Activated B cell treated with CpG ODN at 0.5 μM for 24 hours (primary cell): ENCODE measurements at regions not wholly inside any gene's neighbourhood (a gene's known extent, or its start where the extent isn't known, plus 50 kb on each side); places are given as distances from the start of the nearest gene placed in this dataset.

Experiments
- ATAC-seq: fragments of 200-7000 bp; cut with Tn5 transposase; one replicate; pipeline ENCODE4 v1.10.0; 2021; ENCODE audit warnings: low read depth, mild to moderate bottlenecking, moderate library complexity
- CTCF ChIA-PET: fragments of 350-600 bp; sonication (Branson Sonifier 250); formaldehyde crosslinking; loops from one replicate; lab custom pipeline; 2021; ENCODE audit warnings: antibody characterized with exemption; lab: Charles Lee
- POLR2A ChIA-PET: fragments of 350-600 bp; sonication (Branson Sonifier 250); formaldehyde crosslinking; loops from one replicate; lab custom pipeline; 2021; ENCODE audit warnings: antibody characterized with exemption; lab: Charles Lee
- DNase-seq: peaks from one replicate; pipeline ENCODE4 v3.0.0; 2022
- H3K27ac Mint-ChIP-seq: one replicate; pipeline ENCODE4 v1.8.0; 2020; ENCODE audit warnings: mixed read lengths
- H3K27me3 Mint-ChIP-seq: one replicate; pipeline ENCODE4 v1.8.0; 2021; ENCODE audit warnings: mixed read lengths
- H3K36me3 Mint-ChIP-seq: one replicate; pipeline ENCODE4 v1.8.0; 2021; ENCODE audit warnings: low read depth, mixed read lengths
- H3K4me1 Mint-ChIP-seq: one replicate; pipeline ENCODE4 v1.8.0; 2021; ENCODE audit warnings: mixed read lengths
- H3K4me3 Mint-ChIP-seq: one replicate; pipeline ENCODE4 v1.8.0; 2020; ENCODE audit warnings: mild to moderate bottlenecking, mixed read lengths
- H3K9me3 Mint-ChIP-seq: one replicate; pipeline ENCODE4 v1.8.0; 2020; ENCODE audit warnings: mixed read lengths
- intact Hi-C: fragments of 100-400 bp; cut with micrococcal nuclease; formaldehyde crosslinking; loops from one replicate; pipeline ENCODE4 v1.15.1; 2024
- TF ChIP-seq, protein P1 (sequence below): fragments of 200-600 bp; IDR thresholded peaks from one replicate; pipeline ENCODE4 v1.8.0; 2022; ENCODE audit warnings: antibody characterized with exemption, mild to moderate bottlenecking

DNA sequence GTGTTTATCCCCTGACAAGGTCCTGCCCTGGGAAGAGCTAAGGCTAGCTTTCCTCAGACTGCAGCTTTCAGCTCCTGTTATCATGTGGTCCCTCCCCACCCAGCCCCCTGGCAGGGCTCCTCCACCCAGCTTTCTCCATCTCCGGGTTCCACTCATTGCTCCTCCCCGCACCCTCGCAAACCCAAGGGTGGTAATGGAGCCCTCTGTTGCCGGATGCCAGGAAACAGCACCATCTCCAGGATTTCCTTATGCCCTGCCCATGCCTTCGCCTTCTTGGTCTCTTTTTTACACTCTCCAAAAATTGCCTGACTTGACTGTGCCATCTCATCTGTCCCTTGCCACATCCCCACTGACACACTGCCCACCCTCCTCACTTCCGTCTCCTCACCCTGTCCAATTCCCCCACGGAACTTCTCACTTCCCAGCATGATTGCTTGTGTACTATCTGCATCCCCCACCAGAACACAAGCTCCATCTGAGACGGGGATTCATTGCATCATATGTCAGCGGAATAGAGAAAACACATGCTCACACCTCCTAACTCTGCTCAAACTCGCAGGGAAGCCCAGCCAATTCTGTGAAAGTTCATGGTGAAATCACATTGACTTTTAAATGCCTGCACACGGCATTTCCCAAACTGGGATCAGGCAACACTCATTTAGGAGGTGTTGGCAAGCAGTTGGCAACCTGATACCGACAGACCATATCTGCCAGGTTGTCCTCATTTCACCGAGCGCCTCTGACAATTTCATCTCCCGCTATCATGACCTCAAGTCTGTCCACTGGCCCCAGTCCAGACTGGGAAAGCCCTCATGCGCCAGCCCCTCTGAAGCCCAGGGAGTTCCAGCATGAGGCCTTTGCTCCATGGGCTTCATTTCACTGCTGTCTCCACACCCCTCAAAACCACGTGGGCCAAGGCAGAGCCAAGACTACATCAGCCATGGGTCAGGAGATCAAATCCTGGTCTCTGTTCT, 201.1 kb downstream of the MATN1 start:
- ATAC-seq = no peak
- H3K4me3 Mint-ChIP-seq = no peak overlapping the region
- no peaks in the 10 kb centered on the region for H3K4me1 Mint-ChIP-seq
- intact Hi-C loops = no loop called here
- DNase-seq = no peak
- peaks cover 18% of the 10 kb centered on the region for H3K27me3 Mint-ChIP-seq
- H3K27ac Mint-ChIP-seq = no peak overlapping the region
- CTCF ChIA-PET = no interaction called here
- POLR2A ChIA-PET = no interaction called here
- H3K36me3 Mint-ChIP-seq = no peaks in the 10 kb centered on the region
- no peaks in the 10 kb centered on the region for H3K9me3 Mint-ChIP-seq
- TF ChIP-seq, protein P1, sequence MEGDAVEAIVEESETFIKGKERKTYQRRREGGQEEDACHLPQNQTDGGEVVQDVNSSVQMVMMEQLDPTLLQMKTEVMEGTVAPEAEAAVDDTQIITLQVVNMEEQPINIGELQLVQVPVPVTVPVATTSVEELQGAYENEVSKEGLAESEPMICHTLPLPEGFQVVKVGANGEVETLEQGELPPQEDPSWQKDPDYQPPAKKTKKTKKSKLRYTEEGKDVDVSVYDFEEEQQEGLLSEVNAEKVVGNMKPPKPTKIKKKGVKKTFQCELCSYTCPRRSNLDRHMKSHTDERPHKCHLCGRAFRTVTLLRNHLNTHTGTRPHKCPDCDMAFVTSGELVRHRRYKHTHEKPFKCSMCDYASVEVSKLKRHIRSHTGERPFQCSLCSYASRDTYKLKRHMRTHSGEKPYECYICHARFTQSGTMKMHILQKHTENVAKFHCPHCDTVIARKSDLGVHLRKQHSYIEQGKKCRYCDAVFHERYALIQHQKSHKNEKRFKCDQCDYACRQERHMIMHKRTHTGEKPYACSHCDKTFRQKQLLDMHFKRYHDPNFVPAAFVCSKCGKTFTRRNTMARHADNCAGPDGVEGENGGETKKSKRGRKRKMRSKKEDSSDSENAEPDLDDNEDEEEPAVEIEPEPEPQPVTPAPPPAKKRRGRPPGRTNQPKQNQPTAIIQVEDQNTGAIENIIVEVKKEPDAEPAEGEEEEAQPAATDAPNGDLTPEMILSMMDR = no peak

DNA sequence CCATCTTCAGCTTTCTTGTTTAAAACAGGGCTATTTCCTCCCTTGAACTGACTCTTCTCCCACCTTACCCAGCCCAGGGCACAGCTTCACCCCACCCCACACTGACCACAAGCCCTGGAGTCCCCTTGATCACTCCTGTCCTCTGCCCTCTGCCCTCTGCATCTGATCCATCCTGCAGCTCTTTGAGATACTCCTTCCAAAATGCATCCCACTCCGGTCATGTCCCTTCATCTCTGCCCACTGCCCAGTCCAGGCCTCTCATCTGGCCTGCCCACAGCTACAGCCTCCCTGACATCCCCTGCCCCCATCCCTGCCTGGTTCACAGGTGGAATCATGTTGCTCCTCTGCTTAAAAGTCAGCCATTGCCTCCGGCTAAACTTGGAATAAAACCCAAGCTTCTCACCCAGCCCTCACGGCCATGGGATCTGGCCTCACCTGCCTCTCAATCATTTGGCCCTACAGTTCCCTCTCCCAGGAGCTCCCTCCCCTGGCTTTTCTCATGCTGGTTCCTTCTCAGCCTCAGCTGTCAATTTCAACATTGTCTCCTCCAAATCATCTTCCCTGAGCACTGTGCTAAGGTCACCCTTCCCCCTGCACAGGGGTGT, 202.0 kb downstream of the MATN1 start:
- DNase-seq (no peak), ATAC-seq (no peak)
- H3K4me1 Mint-ChIP-seq = no peaks in the 10 kb centered on the region
- ChIA-PET POLR2A (no interaction called here), CTCF (no interaction called here)
- no peak overlapping the region for H3K4me3 Mint-ChIP-seq
- H3K27me3 Mint-ChIP-seq = peaks cover 21% of the 10 kb centered on the region
- no peaks in the 10 kb centered on the region for H3K9me3 Mint-ChIP-seq
- TF ChIP-seq, protein P1 = no peak
- no peaks in the 10 kb centered on the region for H3K36me3 Mint-ChIP-seq
- H3K27ac Mint-ChIP-seq = no peak overlapping the region
- intact Hi-C loops = no loop called here

DNA sequence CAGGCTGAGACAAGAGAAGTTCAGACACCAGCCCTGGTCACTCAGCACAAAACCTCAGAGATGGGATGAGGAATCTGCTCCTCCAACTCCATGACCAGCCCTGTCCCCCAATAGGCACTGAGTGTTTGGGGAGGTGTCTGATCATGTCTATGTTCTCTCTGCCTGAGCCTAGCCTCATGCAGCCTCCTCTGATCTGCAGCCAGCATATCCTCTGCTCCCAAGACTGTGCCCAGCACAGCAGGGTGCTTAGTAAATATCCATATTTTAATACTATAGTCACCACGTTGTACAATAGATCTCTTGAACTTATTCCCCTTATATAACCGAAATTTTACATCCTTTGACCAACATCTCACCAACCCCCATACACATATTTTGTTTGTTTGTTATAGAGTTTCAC, 202.9 kb downstream of the MATN1 start:
- no peak for ATAC-seq

DNA sequence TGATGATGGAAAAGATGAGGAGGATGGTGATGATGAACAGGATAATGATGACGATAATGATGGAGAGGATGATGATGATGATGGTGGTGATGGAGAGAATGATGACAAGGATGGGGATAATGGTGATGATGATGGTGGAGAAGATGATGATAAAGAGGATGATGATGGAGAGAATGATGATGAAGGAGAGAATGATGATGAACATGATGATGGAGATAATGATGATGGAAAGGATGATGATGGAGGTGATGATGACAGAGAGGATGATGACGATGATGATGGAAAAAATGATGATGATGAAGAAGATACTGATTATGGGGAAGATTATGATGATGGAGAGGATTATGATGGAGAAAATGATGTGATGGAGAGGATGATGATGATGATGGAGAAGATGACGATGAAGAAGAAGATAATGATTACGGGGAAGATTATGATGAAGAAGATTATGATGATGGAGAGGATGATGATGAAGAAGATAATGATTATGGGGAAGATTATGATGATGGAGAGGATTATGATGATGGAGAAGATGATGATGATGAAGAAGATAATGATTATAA, 204.1 kb downstream of the MATN1 start:
- H3K27me3 Mint-ChIP-seq = peaks cover 17% of the 10 kb centered on the region
- no peaks in the 10 kb centered on the region for H3K36me3 Mint-ChIP-seq
- H3K4me3 Mint-ChIP-seq = no peak overlapping the region
- DNase-seq (no peak), ATAC-seq (no peak)
- no peaks in the 10 kb centered on the region for H3K9me3 Mint-ChIP-seq
- ChIA-PET POLR2A (no interaction called here), CTCF (no interaction called here)
- TF ChIP-seq, protein P1 = no peak
- H3K4me1 Mint-ChIP-seq = no peaks in the 10 kb centered on the region
- intact Hi-C loops = no loop called here
- H3K27ac Mint-ChIP-seq = no peak overlapping the region

More for the DNA sequence above, 202.9 kb downstream of the MATN1 start:
- POLR2A ChIA-PET = no interaction called here
- Mint-ChIP-seq H3K9me3 (no peaks in the 10 kb centered on the region), H3K27ac (no peak overlapping the region), H3K4me3 (no peak overlapping the region), H3K27me3 (peaks cover 19% of the 10 kb centered on the region), H3K36me3 (no peaks in the 10 kb centered on the region), H3K4me1 (no peaks in the 10 kb centered on the region)
- TF ChIP-seq, protein P1 = no peak
- no peak for DNase-seq
- CTCF ChIA-PET = no interaction called here
- intact Hi-C loops = no loop called here

DNA sequence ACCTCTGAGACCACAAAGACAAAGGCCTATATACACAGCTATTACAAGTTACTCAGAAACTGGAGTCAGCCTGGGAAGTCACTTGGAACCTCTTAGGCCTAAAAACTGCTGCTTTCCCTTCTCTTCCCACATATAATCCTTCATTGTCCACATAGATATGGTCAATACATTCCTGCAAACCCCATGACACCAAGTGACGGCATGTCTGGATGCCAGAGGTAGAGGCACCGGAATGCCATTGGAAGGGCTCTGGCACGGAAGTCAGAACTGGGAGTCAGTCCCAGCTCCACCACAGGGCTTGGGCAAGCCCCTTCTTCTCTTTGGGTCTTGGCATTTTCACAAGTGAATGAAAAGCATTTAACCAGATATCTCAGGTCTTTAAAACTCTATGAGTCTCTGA, 204.7 kb downstream of the MATN1 start:
- Mint-ChIP-seq H3K27ac (no peak overlapping the region), H3K9me3 (no peaks in the 10 kb centered on the region), H3K4me1 (no peaks in the 10 kb centered on the region), H3K27me3 (peaks cover 17% of the 10 kb centered on the region), H3K36me3 (no peaks in the 10 kb centered on the region), H3K4me3 (no peak overlapping the region)
- DNase-seq (no peak), ATAC-seq (no peak)
- intact Hi-C loops = no loop called here
- TF ChIP-seq, protein P1 = no peak
- POLR2A ChIA-PET = no interaction called here
- CTCF ChIA-PET = no interaction called here
